ENCODE measurements at regions not wholly inside any gene's neighbourhood (a gene's known extent, or its start where the extent isn't known, plus 50 kb on each side); places are given as distances from the start of the nearest gene placed in this dataset.

DNA sequence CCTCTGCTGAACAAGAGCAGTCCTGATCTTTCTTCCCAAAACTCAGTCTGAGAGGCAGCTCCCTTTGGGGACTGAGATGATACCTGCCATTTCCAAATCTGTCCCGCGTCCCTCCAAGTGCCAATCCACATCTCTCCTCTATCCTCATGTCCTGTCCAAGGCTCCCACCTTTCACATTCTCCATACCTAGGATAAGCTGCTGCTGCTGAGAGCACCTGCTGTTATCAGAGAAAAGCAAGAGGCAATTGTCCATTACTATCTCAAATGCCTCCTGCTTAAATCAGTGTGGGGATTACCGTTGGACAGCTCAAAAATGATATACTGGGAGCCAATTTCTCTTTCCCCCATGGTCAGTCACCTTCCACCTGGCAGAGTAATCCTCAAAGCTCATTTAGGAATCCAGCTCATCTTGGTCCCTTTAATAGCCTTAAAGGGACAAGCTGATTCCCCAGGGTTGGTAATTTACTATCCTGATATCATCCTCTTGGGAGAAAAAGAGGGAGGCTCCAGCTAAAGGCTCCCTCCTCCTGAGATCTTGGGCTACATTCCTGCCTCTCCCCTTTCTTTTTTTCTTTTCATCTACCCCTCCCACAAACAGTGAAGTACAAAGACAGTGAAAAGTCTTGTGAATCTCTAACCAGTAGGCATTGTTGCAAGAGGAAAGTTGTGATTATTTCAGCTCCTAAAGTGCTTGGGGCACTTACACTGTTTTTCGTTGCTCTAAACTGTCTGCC is 278.1 kb upstream of the CAMK1G start:
- 27 to 41% (median 37%) methylated on average over 4 of the region's 4 CpGs for WGBS, 3 donors
- no peak overlapping the region for H3K4me3 ChIP-seq
- H3K27ac ChIP-seq = no peak overlapping the region
- no peak for DNase-seq
- H3K27me3 ChIP-seq = no peaks in the 10 kb centered on the region
- TF ChIP-seq CTCF (IDR thresholded peaks at IDR 0.05) = no peak
- TF ChIP-seq POLR2A (IDR thresholded peaks at IDR 0.05) = no peak
- no peaks in the 10 kb centered on the region for H3K36me3 ChIP-seq
- intact Hi-C loops (cut with DNase I) = no loop called here
- no peaks in the 10 kb centered on the region for H3K9me3 ChIP-seq
- no peaks in the 10 kb centered on the region for H3K4me1 ChIP-seq (ENCODE audit: insufficient read depth)

GRCh38 chr1:209307846-209308245 is 275.7 kb upstream of the CAMK1G start:
- Histone ChIP-seq H3K9me3 (no peaks in the 10 kb centered on the region), H3K36me3 (no peaks in the 10 kb centered on the region), H3K27ac (no peak overlapping the region), H3K4me3 (no peak overlapping the region), H3K27me3 (no peaks in the 10 kb centered on the region), H3K4me1 (ENCODE audit: insufficient read depth) (no peaks in the 10 kb centered on the region)
- DNase-seq = no peak
- 68 to 88% (median 71%) methylated on average over 2 of the region's 2 CpGs for WGBS, 3 donors
- no peak for TF ChIP-seq CTCF (IDR thresholded peaks at IDR 0.05)
- no peak for TF ChIP-seq POLR2A (IDR thresholded peaks at IDR 0.05)
- no peak for TF ChIP-seq EP300 (IDR thresholded peaks at IDR 0.05)
- intact Hi-C loops (cut with DNase I) = no loop called here

DNA sequence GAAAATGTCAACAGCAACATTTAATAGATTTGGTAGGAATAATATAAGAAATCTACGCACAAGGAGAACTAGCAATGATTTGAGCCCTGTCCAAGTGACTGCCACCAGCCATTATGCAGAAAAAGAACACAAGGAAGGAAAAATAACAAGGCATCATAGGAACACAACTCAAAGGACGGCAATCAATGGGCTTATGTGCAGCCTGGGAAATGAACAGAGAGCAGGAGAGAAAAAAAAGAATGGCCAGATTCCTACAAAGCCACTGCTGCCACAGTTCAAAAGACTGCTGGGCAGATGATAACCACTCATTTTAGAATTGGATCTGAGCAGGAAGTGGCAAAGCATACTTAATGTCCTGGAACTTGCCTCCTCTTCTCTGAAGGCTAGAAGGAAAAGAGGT is 274.3 kb upstream of the CAMK1G start:
- TF ChIP-seq EP300 (IDR thresholded peaks at IDR 0.05) (no peak), CTCF (IDR thresholded peaks at IDR 0.05) (no peak), POLR2A (IDR thresholded peaks at IDR 0.05) (no peak)
- H3K9me3 ChIP-seq = no peaks in the 10 kb centered on the region
- H3K36me3 ChIP-seq = no peaks in the 10 kb centered on the region
- H3K4me1 ChIP-seq (ENCODE audit: insufficient read depth) = no peaks in the 10 kb centered on the region
- DNase-seq = no peak
- intact Hi-C loops (cut with DNase I) = no loop called here
- no peaks in the 10 kb centered on the region for H3K27me3 ChIP-seq
- no peak overlapping the region for H3K4me3 ChIP-seq
- WGBS, 3 donors = 34 to 62% (median 37%) methylated on average over 2 of the region's 2 CpGs
- H3K27ac ChIP-seq = no peak overlapping the region

- H3K4me3 ChIP-seq = no peak overlapping the region
- H3K27ac ChIP-seq = no peak overlapping the region
- TF ChIP-seq EP300 (IDR thresholded peaks at IDR 0.05) (no peak), POLR2A (IDR thresholded peaks at IDR 0.05) (no peak), CTCF (IDR thresholded peaks at IDR 0.05) (no peak)
- 66 to 83% (median 79%) methylated on average over 3 of the region's 3 CpGs for WGBS, 3 donors
- no peaks in the 10 kb centered on the region for H3K36me3 ChIP-seq
- H3K9me3 ChIP-seq = no peaks in the 10 kb centered on the region
- intact Hi-C loops (cut with DNase I) = no loop called here
- H3K4me1 ChIP-seq (ENCODE audit: insufficient read depth) = no peaks in the 10 kb centered on the region
- H3K27me3 ChIP-seq = no peaks in the 10 kb centered on the region
- DNase-seq = no peak
Measured at GRCh38 chr1:209311770-209312169, 271.7 kb upstream of the CAMK1G start.
